ENCODE measurements at regions not wholly inside any gene's neighbourhood (a gene's known extent, or its start where the extent isn't known, plus 50 kb on each side); places are given as distances from the start of the nearest gene placed in this dataset.

DNA sequence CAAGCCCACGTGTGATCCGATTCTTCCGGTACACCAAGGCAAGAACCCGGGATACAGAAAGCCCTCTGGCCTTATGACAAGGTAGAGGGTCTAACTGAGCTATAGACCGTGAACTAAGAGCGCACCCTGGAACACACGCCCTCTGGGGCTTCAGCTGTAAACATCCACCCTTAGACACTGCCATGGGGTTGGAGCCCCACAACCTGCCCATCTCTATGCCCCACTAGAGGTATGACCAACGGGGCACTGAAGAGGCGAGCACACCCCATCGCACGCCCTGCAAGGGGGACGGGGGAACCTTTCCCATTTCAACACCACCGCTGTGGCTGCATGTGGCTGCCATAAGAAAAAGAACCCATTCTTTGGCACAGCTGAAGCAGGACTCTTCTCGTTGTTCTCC, 1206.0 kb upstream of the TMEM132C start:
- TF ChIP-seq, protein P1, sequence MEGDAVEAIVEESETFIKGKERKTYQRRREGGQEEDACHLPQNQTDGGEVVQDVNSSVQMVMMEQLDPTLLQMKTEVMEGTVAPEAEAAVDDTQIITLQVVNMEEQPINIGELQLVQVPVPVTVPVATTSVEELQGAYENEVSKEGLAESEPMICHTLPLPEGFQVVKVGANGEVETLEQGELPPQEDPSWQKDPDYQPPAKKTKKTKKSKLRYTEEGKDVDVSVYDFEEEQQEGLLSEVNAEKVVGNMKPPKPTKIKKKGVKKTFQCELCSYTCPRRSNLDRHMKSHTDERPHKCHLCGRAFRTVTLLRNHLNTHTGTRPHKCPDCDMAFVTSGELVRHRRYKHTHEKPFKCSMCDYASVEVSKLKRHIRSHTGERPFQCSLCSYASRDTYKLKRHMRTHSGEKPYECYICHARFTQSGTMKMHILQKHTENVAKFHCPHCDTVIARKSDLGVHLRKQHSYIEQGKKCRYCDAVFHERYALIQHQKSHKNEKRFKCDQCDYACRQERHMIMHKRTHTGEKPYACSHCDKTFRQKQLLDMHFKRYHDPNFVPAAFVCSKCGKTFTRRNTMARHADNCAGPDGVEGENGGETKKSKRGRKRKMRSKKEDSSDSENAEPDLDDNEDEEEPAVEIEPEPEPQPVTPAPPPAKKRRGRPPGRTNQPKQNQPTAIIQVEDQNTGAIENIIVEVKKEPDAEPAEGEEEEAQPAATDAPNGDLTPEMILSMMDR (conservative IDR thresholded peaks at IDR 0.05): no peak
- TF ChIP-seq ZFX (IDR thresholded peaks at IDR 0.05): no peak
- H3K27ac ChIP-seq: peak overlapping the region; percentile 65

DNA sequence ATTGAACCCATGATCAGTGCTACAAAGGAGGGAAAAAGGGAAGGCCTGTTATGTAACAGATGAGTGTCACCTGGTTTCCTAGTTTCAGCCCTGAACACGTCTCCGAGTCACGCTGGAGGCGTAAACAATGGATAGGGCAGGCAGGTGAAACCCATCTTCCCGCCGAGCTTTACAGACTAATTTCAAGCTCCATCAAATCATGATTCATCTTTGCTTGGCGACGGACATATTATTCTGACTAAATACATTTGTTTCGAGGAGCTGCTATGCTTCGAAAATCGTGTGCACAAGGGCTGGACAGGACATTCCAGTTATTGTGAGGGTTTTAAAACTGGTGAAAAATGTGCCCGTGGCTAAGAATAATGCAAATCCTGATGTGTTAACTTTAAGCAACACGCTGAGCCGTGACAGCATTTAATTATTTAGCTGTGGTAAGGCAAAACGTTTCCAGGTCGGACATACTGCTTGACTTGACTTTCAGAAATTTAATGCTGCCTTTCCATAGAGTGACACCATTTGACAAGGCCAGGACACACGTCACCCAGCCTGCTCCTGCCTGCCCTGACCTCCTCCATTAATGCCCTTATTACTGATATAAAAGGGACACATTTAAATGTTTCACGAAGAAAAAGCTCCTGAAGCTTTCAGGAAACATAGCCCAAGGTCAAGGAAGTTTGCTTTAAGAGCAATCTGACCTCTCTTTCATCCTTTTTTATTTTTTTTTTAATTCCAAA, 1203.5 kb upstream of the TMEM132C start:
- no peak overlapping the region for H3K27ac ChIP-seq
- no peak for TF ChIP-seq ZFX (IDR thresholded peaks at IDR 0.05)
- TF ChIP-seq, protein P1 (conservative IDR thresholded peaks at IDR 0.05): no peak

DNA sequence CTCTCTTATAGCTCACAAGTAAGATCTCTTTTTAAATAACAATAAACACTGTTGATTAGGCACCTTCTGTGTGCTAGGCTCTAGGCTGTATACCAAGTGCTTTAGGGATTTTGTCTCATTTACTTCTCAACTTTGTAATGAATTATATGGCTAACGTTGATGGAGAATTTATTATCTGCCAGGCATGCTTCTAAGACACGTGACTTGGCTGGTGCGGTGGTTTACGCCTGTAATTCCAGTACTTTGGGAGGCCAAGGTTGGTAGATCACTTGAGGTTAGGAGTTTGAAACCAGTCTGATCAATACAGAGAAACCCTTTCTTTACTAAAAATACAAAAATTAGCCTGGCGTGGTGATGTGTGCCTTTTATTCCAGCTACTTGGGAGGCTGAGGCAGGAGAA, 1202.8 kb upstream of the TMEM132C start:
- TF ChIP-seq, protein P1 (conservative IDR thresholded peaks at IDR 0.05): no peak
- no peak for TF ChIP-seq ZFX (IDR thresholded peaks at IDR 0.05)

DNA sequence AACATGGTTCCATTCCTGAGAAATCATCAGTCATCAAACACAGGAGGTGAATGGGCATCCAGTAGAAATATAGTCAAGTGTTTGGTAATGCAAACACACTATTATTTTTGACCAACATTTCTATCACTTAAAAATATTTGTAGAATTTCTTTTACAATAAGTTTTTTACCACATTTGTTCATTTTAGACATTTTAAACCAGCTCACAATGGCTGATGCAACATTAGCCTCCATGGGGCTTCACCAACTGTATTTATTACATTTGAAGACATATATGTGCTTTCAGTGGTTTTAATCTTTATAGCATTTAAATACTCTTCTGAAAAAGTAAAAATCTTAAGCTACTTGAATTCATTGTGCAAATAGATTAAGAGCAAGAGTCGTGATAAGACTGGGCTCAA, 1201.4 kb upstream of the TMEM132C start:
- no peak overlapping the region for H3K27ac ChIP-seq
- no peak for TF ChIP-seq ZFX (IDR thresholded peaks at IDR 0.05)
- TF ChIP-seq, protein P1 (conservative IDR thresholded peaks at IDR 0.05): no peak

More for the DNA sequence above, 1202.8 kb upstream of the TMEM132C start:
- no peak overlapping the region for H3K27ac ChIP-seq

DNA sequence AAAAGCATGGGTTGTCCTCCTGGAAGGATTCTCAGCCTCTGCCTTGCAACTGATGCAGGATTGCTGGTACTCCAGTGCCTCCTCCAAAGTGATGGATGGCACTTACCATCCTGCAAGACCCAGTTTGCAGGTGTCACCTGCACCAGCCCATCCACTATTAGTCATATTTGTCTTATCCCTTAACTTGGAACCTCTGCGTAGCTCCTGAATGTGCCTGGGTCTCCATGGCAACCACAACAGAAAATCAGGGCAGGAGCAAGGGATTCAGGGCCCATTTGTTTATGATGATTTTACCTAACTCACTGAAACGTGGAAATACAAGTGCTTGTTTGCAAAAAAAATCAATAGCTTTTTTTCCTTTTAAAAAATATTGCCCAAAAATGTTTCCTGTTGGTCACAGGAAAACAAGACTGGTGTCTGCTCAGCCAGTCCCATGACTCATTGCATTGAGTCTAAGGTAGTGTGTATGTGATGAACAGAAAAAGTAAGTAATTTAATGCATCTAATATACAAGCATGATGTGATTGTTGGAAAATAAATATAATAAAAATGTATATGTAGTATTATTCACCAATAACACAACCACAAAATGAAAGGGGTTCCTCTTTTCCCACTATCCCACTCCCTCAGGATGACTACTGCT, 1196.3 kb upstream of the TMEM132C start:
- TF ChIP-seq, protein P1 (conservative IDR thresholded peaks at IDR 0.05): no peak
- TF ChIP-seq ZFX (IDR thresholded peaks at IDR 0.05): no peak
- H3K27ac ChIP-seq: no peak overlapping the region

DNA sequence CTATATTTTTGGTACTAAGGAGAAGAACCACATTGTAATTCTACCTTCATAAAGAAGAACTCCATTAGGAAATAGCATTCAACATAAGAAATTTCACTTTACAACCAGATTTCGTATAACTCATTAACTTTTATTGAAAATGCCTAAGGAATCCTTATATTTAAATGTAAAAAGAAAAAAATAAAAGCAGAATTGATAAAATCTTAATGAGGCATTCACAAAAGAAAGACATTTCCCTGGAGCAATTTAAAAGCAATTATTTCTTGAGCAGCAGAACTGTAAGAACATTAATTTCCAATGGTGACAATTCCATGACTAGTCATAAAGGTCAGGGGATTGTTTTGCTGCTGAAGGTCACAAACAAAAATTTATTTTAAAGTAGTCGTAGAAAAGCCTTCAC, 1192.8 kb upstream of the TMEM132C start:
- TF ChIP-seq, protein P1 (conservative IDR thresholded peaks at IDR 0.05): no peak
- no peak for TF ChIP-seq ZFX (IDR thresholded peaks at IDR 0.05)
- no peak overlapping the region for H3K27ac ChIP-seq

DNA sequence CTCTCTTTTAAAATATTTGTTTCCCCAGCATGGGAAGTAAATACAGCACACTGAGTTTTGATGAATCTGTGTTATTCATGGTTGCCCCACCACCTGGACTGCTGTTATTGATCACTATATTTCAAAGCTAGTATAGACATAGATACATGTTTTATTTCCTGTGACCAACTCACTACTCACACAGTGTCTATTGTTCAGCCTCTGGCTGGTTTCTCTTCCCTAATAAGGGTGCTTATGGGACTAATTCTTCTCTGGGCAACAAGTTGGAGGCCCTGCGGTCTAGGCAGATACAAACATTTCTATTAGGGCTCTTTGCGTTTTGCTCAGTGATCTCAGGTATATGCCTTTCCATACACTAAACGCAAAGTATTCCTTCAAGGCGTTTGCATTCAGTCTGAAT, 1191.0 kb upstream of the TMEM132C start:
- no peak for TF ChIP-seq ZFX (IDR thresholded peaks at IDR 0.05)
- TF ChIP-seq, protein P1 (conservative IDR thresholded peaks at IDR 0.05): no peak
- no peak overlapping the region for H3K27ac ChIP-seq
